ENCODE measurements at regions not wholly inside any gene's neighbourhood (a gene's known extent, or its start where the extent isn't known, plus 50 kb on each side); places are given as distances from the start of the nearest gene placed in this dataset.
A peak's percentile ranks its signal among the peaks of the same experiment; 100 is the strongest.

- no peak for DNase-seq
Observed at GRCh38 chr7:31284106-31284505, 56.4 kb downstream of the NEUROD6 start.

- DNase-seq, result no peak
Observed at GRCh38 chr7:31271641-31272405, 68.7 kb downstream of the NEUROD6 start.

GRCh38 chr7:31267486-31267885 lies 73.0 kb downstream of the NEUROD6 start:
- no peak for DNase-seq

GRCh38 chr7:31263338-31263737 lies 77.2 kb downstream of the NEUROD6 start:
- DNase-seq, result no peak

- DNase-seq, result no peak
Observed at GRCh38 chr7:31261341-31261740, 79.2 kb downstream of the NEUROD6 start.

GRCh38 chr7:31260851-31261250 lies 79.7 kb downstream of the NEUROD6 start:
- no peak for DNase-seq

GRCh38 chr7:31258391-31258790 lies 82.1 kb downstream of the NEUROD6 start:
- DNase-seq, result no peak

- DNase-seq, result no peak
Observed at GRCh38 chr7:31256506-31256905, 84.0 kb downstream of the NEUROD6 start.

- no peak for DNase-seq
Observed at GRCh38 chr7:31254926-31255325, 85.6 kb downstream of the NEUROD6 start.

- no peak for DNase-seq
Observed at GRCh38 chr7:31253532-31253931, 87.0 kb downstream of the NEUROD6 start.

- DNase-seq, result no peak
Observed at GRCh38 chr7:31251441-31251840, 89.1 kb downstream of the NEUROD6 start.

GRCh38 chr7:31249671-31250070 lies 90.9 kb downstream of the NEUROD6 start:
- no peak for DNase-seq

GRCh38 chr7:31236868-31237267 lies 103.7 kb downstream of the NEUROD6 start:
- no peak for DNase-seq

GRCh38 chr7:31234836-31235605 lies 105.5 kb downstream of the NEUROD6 start:
- DNase-seq, result no peak

- DNase-seq, result no peak
Observed at GRCh38 chr7:31228957-31229356, 111.6 kb downstream of the NEUROD6 start.

- DNase-seq, result no peak
Observed at GRCh38 chr7:31214751-31215150, 125.8 kb downstream of the NEUROD6 start.

- no peak for DNase-seq
Observed at GRCh38 chr7:31211281-31211680, 129.2 kb downstream of the NEUROD6 start.

- DNase-seq, result no peak
Observed at GRCh38 chr7:31204071-31204470, 136.5 kb downstream of the NEUROD6 start.

- no peak for DNase-seq
Observed at GRCh38 chr7:31203551-31203950, 137.0 kb downstream of the NEUROD6 start.

GRCh38 chr7:31202801-31203200 lies 137.7 kb downstream of the NEUROD6 start:
- DNase-seq, result no peak

GRCh38 chr7:31192986-31193385 lies 140.9 kb downstream of the ADCYAP1R1 start:
- peak; percentile 77 for DNase-seq

GRCh38 chr7:31190906-31191305 lies 138.8 kb downstream of the ADCYAP1R1 start:
- no peak for DNase-seq

- no peak for DNase-seq
Observed at GRCh38 chr7:31186202-31186601, 134.1 kb downstream of the ADCYAP1R1 start.

- no peak for DNase-seq
Observed at GRCh38 chr7:31175672-31176071, 123.6 kb downstream of the ADCYAP1R1 start.

All from NCI-H1092 treated with DMSO at 0.1 percent for 48 hours (cell line).